NCI-H1105 (cell line): ENCODE measurements at regions not wholly inside any gene's neighbourhood (a gene's known extent, or its start where the extent isn't known, plus 50 kb on each side); places are given as distances from the start of the nearest gene placed in this dataset.
A peak's percentile ranks its signal among the peaks of the same experiment; 100 is the strongest.
"Not testable (repeated sequence)": the region's sequence is repeated elsewhere in the genome, so short reads cannot be mapped to it uniquely, and the experiment has no call there.

Experiments used
- DNase-seq: peaks from one replicate; lab custom pipeline; 2025; lab: John Stamatoyannopoulos, UW

DNA sequence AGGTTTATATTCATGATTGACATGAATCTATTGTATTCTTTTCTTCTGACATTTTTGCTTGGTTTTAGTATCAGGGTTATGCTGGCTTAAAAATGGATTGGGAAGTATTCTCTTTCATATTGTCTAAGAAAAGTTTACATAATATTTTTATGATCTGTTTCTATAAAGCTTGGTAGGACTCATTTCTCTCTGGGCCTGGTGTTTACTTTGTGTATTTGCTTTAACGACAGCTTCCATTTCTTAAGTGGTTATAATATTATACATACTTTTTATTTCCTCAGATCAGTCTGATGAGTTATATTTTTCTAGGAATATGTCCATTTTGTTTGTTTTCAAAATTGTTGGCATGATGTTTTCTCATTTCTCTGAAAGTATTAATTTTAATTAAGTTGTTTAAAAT lies 117.9 kb upstream of the IL12A start:
- DNase-seq, result no peak

DNA sequence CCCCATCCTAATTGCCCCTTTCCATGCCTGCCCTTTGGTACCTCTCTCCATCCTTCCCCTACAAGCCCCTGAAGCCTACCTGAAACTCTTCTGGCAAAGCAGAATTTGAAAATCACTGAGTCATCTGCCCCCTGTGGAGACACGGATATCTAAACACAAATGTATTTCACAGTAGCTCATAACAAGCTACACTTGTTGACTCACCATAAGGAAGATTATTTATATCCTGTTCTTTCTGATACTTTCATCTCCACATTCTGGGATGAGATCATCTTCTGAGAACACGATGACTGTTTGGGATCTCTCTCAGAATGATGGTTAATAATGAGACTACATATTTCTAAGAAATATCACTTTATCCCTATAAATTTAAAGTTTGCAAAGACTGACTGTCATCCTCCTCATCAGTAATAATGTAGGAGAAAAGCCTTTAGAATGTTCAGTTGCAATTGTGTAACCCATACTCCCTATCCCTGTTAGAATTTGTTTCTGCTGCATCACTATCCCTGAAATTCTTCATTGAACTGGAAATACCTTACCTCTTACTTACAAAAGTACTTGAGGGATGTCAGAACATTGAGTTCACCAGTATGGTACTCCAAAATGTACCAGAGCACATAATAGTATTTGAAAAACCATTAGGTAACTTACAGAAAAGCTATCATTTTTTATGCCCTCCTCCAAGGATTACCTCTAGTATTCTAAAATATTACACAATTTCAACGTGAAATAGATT lies 116.1 kb upstream of the IL12A start:
- DNase-seq, result no peak

DNA sequence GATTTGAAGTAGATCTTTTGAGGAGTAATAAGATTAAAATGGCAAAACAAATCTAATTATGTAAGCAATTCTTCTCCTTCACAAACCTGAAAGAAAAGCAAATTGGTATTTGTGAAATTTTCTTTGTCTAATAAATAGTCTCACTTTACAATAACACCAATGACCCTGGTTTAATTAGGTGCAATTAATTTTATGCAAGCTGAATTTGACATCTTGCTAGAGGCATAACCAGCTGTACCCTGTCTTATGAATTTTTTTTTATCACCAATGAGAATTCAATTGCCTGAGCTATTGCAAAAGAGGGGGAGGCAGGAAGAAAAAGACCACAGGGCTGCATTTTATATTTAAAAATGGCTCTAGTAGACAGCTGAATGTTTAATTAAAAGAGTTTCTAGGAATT lies 113.5 kb upstream of the IL12A start:
- peak; percentile 32 for DNase-seq

DNA sequence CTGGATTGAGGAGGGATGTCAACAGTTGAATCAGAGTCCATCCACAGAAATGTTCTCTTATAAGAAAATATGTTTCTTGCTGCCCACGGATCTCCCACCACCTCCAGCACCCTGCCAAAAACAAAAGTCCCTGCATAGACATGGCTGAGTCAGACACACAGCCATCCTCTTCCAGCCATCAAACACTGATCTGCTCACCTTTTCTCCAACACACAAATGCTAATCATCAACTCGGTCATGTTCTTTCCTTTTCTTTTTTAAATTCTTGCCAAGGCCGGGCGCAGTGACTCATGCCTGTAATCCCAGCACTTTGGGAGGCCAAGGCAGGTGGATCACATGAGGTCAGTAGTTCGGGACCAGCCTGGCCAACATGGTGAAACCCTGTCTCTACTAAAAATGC lies 110.7 kb upstream of the IL12A start:
- DNase-seq, result no peak

DNA sequence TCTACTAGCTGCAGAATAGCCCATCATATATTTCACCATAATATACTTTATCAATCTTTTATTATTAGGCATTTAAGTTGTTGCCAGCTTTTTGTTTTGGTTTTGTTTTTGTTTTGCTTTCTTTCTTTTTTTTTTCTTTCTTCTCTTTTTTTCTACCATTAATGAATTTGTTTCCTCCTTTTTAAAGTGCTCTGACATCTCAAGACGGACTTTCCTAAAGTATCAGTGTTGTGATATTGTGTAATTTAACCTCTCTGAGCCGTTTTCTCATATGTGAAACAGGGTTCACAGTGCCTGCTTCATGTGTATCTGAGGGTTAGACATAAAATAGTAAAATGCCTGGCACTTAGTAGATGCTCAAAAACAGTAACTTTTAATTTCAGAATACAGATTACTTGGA lies 109.5 kb upstream of the IL12A start:
- DNase-seq, result no peak

DNA sequence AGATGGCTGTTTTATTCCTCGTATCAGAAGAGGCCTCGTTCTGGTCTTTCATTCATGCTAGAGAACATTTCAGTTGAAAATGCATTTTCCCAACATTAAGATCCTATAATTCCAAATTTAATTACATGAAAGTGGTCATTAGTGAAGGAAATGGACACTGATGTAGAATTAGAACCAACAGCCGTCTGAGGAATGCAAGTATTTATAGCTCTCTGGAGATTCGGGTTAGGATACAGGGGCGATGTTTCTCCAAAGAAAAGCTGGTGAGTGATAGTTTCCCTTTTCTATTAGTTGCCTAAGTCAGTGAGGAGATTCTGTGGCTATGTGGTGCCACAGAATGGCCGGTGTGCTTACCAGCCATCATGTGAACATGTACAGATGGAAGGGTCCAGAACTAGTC lies 109.0 kb upstream of the IL12A start:
- DNase-seq, result no peak

DNA sequence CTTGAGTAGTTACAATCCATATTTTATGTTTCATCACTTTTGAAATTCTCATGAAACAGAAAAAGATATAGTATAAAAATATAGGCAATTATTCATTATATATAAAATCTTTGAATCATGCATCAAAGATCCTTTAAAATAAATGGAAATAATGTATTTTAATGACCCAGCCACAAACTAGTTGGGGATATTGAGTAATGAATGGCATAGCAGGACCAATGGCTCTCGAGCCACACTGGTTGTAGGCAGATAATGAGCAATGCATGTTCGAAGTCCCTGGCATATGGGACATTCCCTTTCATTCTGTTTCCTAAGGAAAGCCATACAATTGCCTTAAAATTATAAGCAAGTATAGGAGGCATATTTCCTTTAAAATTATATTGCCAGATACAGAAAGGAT lies 107.4 kb upstream of the IL12A start:
- no peak for DNase-seq

DNA sequence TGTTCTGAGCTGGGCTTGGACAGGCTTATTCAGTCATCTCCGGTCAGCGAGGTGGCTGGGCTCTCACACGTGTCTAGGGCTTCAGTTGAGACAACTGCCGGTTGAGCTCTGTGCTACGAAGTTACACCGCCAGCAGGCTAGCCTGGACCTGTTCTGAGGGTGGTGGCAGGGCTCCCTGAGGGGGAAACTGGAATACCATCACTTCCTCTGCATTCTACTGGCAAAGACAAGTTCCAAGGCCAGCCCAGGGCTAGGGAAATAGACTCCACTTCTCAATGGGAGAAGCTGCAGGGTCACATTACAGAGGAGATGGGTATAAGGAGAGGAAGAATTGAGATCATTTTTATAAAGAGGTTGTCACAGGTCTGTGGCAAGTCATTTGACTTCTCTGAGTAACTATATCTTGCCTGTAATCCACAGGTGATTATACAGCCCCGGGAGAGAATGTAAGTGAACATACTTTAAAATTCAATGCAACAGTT lies 106.8 kb upstream of the IL12A start:
- peak; percentile 54 for DNase-seq

DNA sequence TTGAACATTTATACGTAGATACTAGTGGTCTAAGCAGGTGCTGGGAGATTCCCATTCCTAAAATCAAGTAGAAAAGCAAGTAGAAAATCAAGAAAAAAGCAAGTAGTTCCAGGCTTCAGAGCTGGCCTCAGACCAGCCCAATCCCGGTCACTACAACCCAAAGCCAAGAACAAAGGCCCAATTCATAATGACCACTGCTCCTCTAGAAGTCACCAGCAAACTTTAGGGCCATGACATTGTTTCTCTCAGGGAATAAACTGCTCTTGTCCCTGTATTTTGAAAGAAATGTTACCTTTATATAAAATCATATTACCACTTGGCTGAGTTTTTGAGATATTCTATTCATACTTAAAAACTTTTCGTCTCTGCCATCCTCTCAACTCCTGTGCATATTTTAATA lies 106.3 kb upstream of the IL12A start:
- DNase-seq, result no peak

DNA sequence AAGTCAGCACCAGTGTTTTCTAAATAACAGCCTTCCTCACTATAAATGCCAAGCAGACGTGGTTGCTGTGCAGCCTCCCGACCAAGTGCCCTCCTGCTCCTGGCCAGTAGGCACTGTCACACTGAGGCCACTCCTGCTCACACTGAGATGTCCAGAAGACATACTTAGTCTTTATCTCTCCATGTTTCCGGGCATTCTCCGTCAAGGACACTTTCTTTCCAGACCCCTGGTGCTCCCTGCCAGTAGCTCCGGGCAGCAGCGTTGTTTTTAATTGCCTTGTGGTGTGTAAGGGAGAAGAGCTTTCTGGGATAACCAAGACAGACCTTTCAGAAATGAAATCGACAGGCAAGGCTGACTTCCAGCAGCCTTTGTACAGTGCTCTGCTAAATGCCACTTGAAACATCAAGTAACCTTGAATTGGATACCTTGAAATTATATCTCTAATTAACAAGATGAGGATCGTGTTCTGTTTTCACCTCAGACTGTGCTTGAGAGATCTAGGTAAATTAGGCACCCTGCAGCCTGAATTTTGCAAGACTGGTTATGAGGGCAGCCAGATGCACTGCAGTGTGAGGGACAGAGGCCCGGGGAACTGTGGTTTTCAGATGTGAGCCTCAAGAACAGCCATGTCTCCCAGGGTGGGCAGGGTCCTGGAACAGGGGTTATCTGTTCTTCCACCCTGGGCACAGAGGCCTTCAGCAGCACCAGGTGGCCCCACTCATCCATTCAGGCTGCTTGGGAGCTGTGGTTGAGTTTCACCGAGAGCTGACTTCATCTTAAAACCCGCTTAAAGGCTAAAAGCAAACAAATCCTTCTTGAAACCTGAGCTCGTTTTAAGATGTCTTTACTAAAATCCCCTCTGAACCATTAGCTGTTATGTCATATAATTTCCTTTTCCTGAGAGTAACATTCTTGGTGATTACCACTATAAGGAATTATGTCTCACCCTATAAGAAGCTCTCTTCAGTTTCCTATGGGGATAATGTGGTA lies 105.5 kb upstream of the IL12A start:
- DNase-seq, result peak; percentile 81

DNA sequence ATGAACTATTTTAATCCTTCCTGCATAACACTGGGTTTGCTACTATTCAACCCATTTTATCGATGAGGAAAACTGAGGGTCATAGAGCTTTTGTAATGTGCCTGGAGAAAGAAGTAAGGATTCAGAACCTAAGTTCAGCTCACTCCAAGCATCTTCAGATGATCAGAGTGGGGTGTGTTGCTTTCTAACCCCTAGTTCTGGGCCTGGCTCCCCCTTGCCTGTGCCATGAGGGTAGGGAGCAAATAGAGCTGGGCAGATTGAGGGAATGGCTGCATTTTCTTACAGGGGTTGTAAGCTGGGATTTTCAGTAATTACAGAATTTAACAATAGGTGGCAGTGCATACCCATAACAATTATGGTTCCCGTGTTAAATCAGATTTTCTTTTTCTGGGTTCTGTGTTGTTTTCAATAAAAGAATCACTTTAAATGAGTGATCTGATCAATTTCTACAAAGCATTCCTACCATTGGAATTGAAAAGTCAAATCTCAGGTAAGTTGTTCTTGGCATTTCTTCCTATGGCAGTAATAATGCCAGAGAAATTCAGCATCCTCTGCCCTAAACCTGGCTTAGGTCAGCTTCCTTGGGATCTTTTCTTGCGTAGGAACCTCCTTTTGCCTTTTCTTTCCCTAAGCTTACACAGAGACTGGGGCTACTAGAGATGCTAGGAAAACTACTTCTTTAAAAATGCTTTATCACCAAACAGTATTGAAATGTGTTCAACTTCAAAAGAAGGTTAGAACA lies 103.8 kb upstream of the IL12A start:
- DNase-seq, result peak; percentile 44

DNA sequence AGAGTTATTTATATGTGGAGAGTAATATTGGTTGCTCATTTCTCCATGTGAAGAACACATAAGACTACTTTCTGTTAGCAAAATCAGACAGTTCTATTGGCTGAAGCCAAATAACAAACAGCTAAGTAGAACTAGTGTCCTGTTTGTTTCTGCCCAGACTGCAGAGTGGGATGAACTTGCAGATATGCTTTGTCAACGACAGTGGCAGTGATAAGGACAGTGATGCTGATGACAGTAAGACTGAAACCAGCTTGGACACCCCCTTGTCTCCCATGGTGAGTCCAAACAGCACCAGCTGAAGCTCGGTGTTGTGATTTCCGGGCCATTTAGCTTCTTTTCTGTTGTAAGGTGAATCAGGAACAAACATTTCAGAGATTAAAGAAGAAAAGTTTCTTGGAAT lies 102.6 kb upstream of the IL12A start:
- no peak for DNase-seq

DNA sequence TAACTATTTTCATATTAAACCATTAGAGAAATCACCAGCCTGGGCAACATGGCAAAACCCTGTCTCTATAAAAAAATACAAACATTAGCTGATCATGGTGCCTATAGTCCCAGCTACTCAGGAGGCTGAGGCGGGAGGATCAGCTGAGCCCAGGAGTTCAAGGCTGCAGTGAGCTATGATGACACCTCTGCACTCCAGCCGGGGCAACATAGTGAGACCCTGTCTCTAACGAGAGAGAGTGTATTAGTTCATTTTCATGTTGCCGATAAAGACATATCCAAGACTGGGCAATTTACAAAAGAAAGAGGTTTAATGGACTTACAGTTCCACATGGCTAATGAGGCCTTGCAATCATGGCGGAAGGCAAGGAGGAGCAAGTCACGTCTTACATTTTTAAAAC lies 102.1 kb upstream of the IL12A start:
- DNase-seq, result not testable (repeated sequence)

DNA sequence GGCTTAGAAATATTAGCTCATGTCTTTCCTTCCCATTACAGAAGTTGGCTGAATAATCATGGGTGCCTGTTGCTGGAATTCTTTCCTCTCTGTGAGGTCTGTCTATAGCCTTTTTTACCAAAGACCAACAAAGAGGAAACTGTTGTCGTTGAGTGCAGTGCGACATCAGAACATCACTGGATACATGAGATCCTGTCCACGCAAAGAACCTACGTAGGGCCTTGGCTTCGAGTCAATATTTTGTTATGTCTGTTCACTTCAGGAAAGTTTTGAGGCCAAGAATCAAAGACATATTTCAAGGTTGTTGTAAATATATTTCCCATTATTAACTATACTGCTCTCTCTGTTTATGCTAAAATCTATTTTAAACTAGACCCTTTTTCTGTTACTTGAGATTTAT lies 101.5 kb upstream of the IL12A start:
- no peak for DNase-seq

DNA sequence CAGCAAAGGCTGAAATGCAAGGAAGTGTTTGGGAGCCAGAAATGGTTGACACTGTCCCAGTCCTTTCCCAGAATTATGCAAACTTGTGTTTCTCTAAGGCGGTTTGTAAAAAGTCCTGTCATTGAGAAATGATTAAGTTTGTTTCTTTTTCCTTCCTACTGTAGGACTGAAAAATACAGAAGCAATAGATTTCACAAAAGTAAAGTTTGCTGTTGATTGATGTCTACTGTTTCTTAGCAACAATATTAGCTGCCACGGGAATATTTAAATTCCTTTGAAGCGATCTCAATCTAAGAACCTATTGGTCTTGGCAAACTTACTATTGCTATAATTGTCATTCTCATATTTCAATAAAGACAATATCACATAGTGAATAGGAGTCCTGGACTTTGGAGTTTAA lies 100.7 kb upstream of the IL12A start:
- no peak for DNase-seq

DNA sequence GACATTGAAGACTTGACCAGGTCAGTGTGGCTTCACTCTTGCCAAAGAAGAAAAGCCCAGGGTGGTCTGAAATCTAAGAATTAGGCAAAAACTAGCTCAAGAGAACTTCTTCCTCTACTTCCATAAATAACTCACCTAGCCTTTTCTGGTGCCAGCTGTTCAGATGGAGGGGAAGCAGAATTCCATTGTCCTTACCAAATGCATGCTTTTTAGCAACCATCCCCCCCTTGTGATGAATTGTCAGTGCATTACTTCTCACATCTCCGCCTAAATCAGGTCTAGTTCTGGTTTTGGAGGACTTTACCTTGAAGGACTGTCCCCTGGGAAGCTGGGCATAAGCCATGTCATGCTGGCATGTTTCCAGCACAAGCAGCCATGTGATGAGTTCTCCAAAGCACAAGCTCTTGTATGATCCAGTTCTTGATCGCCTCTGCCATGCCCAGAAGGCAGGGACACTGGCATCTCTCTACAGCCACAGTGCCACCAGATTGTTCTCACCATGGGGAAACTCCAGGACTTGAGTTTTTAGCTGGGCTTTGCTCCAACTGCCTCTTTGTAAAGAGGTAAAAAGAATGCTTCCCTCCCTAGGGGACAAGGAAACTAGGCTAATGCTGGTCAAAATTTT lies 96.4 kb upstream of the IL12A start:
- DNase-seq, result no peak

DNA sequence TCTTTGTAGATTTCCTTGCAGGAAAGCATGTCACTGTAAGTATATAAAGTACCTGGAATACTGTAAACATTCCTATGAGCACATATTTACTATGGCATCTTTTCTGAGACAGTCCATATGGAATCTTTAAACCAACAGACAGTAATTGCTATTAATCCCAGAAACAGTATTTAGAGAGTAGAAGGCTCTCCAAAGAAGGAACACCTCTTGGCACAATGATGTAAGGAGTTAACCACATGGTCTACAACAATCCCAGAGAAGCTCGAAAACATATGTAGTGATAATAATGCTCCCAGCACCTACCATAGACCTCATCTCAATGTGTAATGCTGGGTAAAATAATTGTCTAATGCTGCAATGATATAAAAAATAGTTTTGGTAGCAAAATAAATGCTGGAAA lies 95.8 kb upstream of the IL12A start:
- no peak for DNase-seq

DNA sequence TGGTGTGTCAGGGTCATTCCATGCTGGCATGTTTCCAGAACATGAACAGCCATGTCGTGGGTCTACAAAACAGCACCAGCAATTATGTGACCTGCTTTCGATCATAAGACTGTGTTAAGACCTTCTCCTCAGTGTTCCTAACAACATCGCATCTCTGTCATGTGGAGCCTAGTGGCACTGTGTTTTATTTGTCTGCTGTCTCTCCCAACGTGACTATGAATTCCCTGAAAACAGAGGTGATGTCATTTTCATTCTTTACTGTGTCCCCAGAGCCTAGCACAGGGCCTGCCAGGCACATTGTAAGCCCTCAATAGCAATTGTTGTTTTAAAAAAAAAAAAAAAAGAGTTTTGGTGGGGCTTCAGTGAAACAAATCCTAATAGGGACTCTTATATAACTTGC lies 94.2 kb upstream of the IL12A start:
- no peak for DNase-seq

DNA sequence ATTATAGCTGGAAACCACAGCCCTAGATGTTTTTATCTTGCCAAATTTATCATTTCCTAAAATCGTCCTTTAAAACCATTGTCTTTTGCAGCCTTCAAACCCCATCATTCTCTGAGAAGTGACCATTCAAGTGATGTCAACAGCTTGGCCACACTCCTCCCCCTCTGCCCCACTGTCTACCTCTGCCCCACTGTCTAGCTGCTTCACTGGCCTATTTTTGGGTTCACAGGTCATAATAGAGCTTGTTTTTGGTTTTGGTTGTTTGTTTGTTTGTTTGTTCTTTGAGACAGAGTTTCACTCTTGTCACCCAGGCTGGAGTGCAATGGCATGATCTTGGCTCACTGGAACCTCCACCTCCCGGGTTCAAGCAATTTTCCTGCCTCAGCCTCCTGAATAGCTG lies 93.2 kb upstream of the IL12A start:
- DNase-seq, result no peak

DNA sequence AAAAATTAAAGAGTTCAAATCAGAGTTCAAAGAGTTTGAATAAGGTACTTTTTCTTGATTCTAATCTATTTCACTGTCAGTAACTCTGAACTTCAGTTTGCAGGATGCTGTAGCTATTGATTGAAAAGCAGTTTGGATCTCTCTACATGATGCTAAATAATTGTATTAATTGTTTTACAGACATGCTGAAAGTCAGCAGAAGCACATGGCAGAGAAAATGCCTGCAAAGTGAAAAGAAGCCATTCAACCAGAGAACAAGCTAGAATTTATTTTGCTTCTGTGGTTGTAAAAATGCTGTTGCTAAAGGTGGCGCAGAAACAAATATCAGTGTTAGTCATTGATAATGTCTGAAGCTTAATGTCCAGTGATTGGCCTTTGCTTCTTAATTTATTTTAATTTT lies 92.1 kb upstream of the IL12A start:
- DNase-seq, result no peak

DNA sequence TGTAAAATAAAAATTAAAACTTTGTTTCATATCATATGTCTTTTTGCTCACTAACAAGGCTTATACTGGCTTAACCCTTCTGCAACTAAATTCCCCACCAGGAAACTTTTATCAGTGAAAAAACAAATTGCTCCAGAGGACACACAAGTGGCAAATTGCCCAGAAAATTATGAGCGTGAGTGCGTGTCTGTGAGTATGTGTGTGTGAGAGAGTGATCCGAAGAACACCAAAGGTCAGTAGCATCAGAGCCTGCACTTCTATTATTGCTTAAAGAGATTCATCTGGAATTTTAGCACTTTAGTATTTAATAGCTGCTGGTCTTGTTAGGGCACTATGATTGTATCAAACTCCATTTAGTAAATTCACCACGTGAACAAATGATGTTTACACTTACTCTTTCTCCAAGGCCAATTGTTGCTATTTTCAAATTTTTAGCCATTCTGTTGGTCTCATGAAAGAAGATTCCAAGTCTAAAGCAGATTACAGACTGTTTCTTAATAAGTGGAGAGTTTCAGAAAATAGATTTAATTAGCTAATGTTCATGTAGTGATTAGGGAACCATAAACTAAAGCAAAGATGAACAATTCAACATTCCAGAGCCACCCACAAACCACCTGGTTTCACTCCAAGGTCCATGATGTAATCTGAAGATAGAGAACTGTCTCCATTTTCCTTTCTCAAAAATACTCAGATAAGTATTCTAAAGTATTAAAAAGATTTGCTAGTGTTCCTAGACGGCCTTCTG lies 91.1 kb upstream of the IL12A start:
- DNase-seq, result no peak
